PFSK-1 (cell line): ENCODE measurements at regions not wholly inside any gene's neighbourhood (a gene's known extent, or its start where the extent isn't known, plus 50 kb on each side); places are given as distances from the start of the nearest gene placed in this dataset.

ENCODE experiments used
- FOXP2 ChIP-seq: optimal IDR thresholded peaks from 2 replicates; pipeline ENCODE3; 2011; ENCODE audit warnings: borderline replicate concordance, control low read depth, inconsistent platforms; ENCODE audit not compliant: insufficient read depth; ENCODE audit errors: extremely low read length, extremely low read depth
- POLR2AphosphoS5 ChIP-seq: IDR thresholded peaks from 2 replicates; pipeline ENCODE4 v1.6.1; 2012; ENCODE audit warnings: low read depth, mild to moderate bottlenecking, control low read depth, low read length, moderate library complexity
- REST ChIP-seq, 2 experiments: IDR thresholded peaks; 2 replicates each; pipeline versions ENCODE4 v1.6.1 to v1.8.0; 2011 to 2012; ENCODE audit warnings: low read depth in 2 of 2, low read length in 2 of 2, control low read depth in 1 of 2, inconsistent platforms in 1 of 2, mild to moderate bottlenecking in 1 of 2, moderate library complexity in 1 of 2; ENCODE audit not compliant: insufficient read depth in 1 of 2
- SIN3A ChIP-seq: IDR thresholded peaks from 2 replicates; pipeline ENCODE4 v1.6.1; 2012; ENCODE audit warnings: mild to moderate bottlenecking, low read length, moderate library complexity, borderline replicate concordance; ENCODE audit not compliant: insufficient read depth
- TAF1 ChIP-seq: IDR thresholded peaks from 2 replicates; pipeline ENCODE4 v1.6.1; 2012; ENCODE audit warnings: low read length, control low read depth, borderline replicate concordance; ENCODE audit not compliant: insufficient read depth

GRCh38 chr12:30578426-30578825, 117.2 kb downstream of the IPO8 start:
- TF ChIP-seq REST (IDR thresholded peaks at IDR 0.05; ENCODE audit: insufficient read depth in 1 of 2, low read depth in 2 of 2, low read length in 2 of 2) (no peak), TAF1 (no peak), FOXP2 (no peak), SIN3A (no peak), POLR2AphosphoS5 (no peak)

GRCh38 chr12:30573145-30573544, 122.5 kb downstream of the IPO8 start:
- no peak for TF ChIP-seq FOXP2
- no peak for TF ChIP-seq TAF1
- no peak for TF ChIP-seq POLR2AphosphoS5
- no peak for TF ChIP-seq SIN3A
- TF ChIP-seq REST (IDR thresholded peaks at IDR 0.05; ENCODE audit: insufficient read depth in 1 of 2, low read depth in 2 of 2, low read length in 2 of 2), result no peak

GRCh38 chr12:30570211-30570890, 125.3 kb downstream of the IPO8 start:
- TF ChIP-seq TAF1, result no peak
- no peak for TF ChIP-seq FOXP2
- TF ChIP-seq SIN3A, result no peak
- no peak for TF ChIP-seq POLR2AphosphoS5
- no peak for TF ChIP-seq REST (IDR thresholded peaks at IDR 0.05; ENCODE audit: insufficient read depth in 1 of 2, low read depth in 2 of 2, low read length in 2 of 2)

- TF ChIP-seq SIN3A (no peak), POLR2AphosphoS5 (no peak), FOXP2 (no peak), TAF1 (no peak)
These were observed 126.2 kb downstream of the IPO8 start for GRCh38 chr12:30569426-30569825.

GRCh38 chr12:30568453-30568852, 127.2 kb downstream of the IPO8 start:
- TF ChIP-seq REST (IDR thresholded peaks at IDR 0.05; ENCODE audit: insufficient read depth in 1 of 2, low read depth in 2 of 2, low read length in 2 of 2), result no peak
- no peak for TF ChIP-seq POLR2AphosphoS5
- no peak for TF ChIP-seq SIN3A
- no peak for TF ChIP-seq TAF1
- no peak for TF ChIP-seq FOXP2
